ENCODE measurements at regions not wholly inside any gene's neighbourhood (a gene's known extent, or its start where the extent isn't known, plus 50 kb on each side); places are given as distances from the start of the nearest gene placed in this dataset.
"Not testable (repeated sequence)": the region's sequence is repeated elsewhere in the genome, so short reads cannot be mapped to it uniquely, and the experiment has no call there.

GRCh38 chr3:157906627-157907026 is 199.6 kb downstream of the SHOX2 start:
- Histone ChIP-seq H3K27ac (no peak overlapping the region), H3K27me3 (replicated peaks in 1 of 7) (no peaks in the 10 kb centered on the region), H3K4me3 (no peak overlapping the region), H3K36me3 (no peaks in the 10 kb centered on the region), H3K9me3 (peaks cover 0 to 29% (median 19%) of the 10 kb centered on the region in 8 donors), H3K4me1 (no peaks in the 10 kb centered on the region)
- intact Hi-C loops (cut with DNase I; ENCODE audit: low total_unique reads) = no loop called here
- TF ChIP-seq CTCF (IDR thresholded peaks at IDR 0.05 in 8 of 11, conservative IDR thresholded peaks at IDR 0.05 in 3 of 11) = no peak
- TF ChIP-seq POLR2A (IDR thresholded peaks at IDR 0.05) = no peak
- no peak for TF ChIP-seq POLR2AphosphoS5 (IDR thresholded peaks at IDR 0.05)
- no peak for DNase-seq

- Histone ChIP-seq H3K27me3 (replicated peaks in 1 of 7) (no peaks in the 10 kb centered on the region), H3K27ac (no peak overlapping the region), H3K4me3 (no peak overlapping the region), H3K36me3 (no peaks in the 10 kb centered on the region), H3K9me3 (peaks cover 0 to 29% (median 19%) of the 10 kb centered on the region in 8 donors), H3K4me1 (no peaks in the 10 kb centered on the region)
- DNase-seq = no peak
- TF ChIP-seq CTCF (IDR thresholded peaks at IDR 0.05 in 8 of 11, conservative IDR thresholded peaks at IDR 0.05 in 3 of 11) (no peak), POLR2A (IDR thresholded peaks at IDR 0.05) (no peak), POLR2AphosphoS5 (IDR thresholded peaks at IDR 0.05) (no peak)
- intact Hi-C loops (cut with DNase I; ENCODE audit: low total_unique reads) = no loop called here
- WGBS, 5 donors = 41 to 54% (median 52%) methylated on average over 1 of the region's 1 CpG
Measured at GRCh38 chr3:157905885-157906284, 200.3 kb downstream of the SHOX2 start.

GRCh38 chr3:157902680-157903079 is 203.5 kb downstream of the SHOX2 start:
- not testable (repeated sequence) for DNase-seq, H3K4me3 ChIP-seq
- WGBS, 5 donors = 81 to 98% (median 90%) methylated on average over 4 of the region's 4 CpGs

GRCh38 chr3:157888040-157888439 is 218.2 kb downstream of the SHOX2 start:
- intact Hi-C loops (cut with DNase I; ENCODE audit: low total_unique reads) = no loop called here
- no peak for TF ChIP-seq CTCF (IDR thresholded peaks at IDR 0.05 in 8 of 11, conservative IDR thresholded peaks at IDR 0.05 in 3 of 11)
- no peak for TF ChIP-seq POLR2A (IDR thresholded peaks at IDR 0.05)
- TF ChIP-seq POLR2AphosphoS5 (IDR thresholded peaks at IDR 0.05) = no peak
- Histone ChIP-seq H3K9me3 (no peaks in the 10 kb centered on the region), H3K27me3 (replicated peaks in 1 of 7) (no peaks in the 10 kb centered on the region), H3K36me3 (no peaks in the 10 kb centered on the region), H3K4me1 (no peaks in the 10 kb centered on the region), H3K27ac (no peak overlapping the region), H3K4me3 (no peak overlapping the region)
- DNase-seq = no peak
- 78 to 91% (median 83%) methylated on average over 1 of the region's 1 CpG for WGBS, 5 donors

More at GRCh38 chr3:157902680-157903079, 203.5 kb downstream of the SHOX2 start:
- H3K4me1 ChIP-seq; H3K27me3 ChIP-seq (replicated peaks in 1 of 7); intact Hi-C loops (cut with DNase I; ENCODE audit: low total_unique reads); H3K36me3 ChIP-seq; H3K27ac ChIP-seq: not testable (repeated sequence)
- peaks cover 0 to 29% (median 19%) of the 10 kb centered on the region in 8 donors for H3K9me3 ChIP-seq

- no peak for TF ChIP-seq CTCF (IDR thresholded peaks at IDR 0.05 in 8 of 11, conservative IDR thresholded peaks at IDR 0.05 in 3 of 11)
- TF ChIP-seq POLR2AphosphoS5 (IDR thresholded peaks at IDR 0.05) = no peak
- TF ChIP-seq POLR2A (IDR thresholded peaks at IDR 0.05) = no peak
- Histone ChIP-seq H3K4me3 (no peak overlapping the region), H3K9me3 (peaks cover 0 to 22% (median 12%) of the 10 kb centered on the region in 8 donors), H3K27ac (no peak overlapping the region), H3K4me1 (no peaks in the 10 kb centered on the region), H3K27me3 (replicated peaks in 1 of 7) (no peaks in the 10 kb centered on the region), H3K36me3 (no peaks in the 10 kb centered on the region)
- 76 to 90% (median 84%) methylated on average over 2 of the region's 2 CpGs for WGBS, 5 donors
- DNase-seq = no peak
- intact Hi-C loops (cut with DNase I; ENCODE audit: low total_unique reads) = no loop called here
Measured at GRCh38 chr3:157876556-157876955, 229.7 kb downstream of the SHOX2 start.
